EL (cell line): ENCODE measurements at regions not wholly inside any gene's neighbourhood (a gene's known extent, or its start where the extent isn't known, plus 50 kb on each side); places are given as distances from the start of the nearest gene placed in this dataset.

Source experiments
- DNase-seq: peaks from one replicate; pipeline ENCODE4 v3.0.0-alpha.2; 2016

- no peak for DNase-seq
These were observed 78.6 kb downstream of the ARF6 start for GRCh38 chr14:49971156-49972130.

GRCh38 chr14:49972131-49972671, 79.3 kb downstream of the ARF6 start:
- DNase-seq = peak; percentile 88

DNA sequence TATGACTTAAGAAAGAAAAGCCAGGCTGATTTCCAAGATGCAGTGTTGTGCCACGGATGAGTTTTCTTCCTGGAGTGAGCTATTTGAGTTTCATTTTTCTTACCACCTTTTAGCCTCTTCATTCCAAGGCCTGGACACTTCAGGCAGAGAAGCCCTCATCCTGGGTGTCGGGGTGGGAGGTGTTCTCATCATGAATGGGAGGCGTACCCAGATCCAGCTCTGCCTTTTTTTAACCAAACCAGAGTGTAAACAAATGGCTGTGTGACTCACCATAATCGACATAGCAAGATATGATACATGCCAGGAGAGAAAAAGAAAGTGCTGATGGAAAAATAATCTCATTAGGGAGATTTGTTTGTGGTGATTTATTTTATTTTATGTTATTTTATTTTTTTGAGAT, 79.9 kb downstream of the ARF6 start:
- DNase-seq = peak; percentile 95

- DNase-seq = peak; percentile 95
These were observed 82.4 kb downstream of the ARF6 start for GRCh38 chr14:49975276-49975675.

- DNase-seq = peak; percentile 44
These were observed 82.9 kb downstream of the ARF6 start for GRCh38 chr14:49975799-49976198.

DNA sequence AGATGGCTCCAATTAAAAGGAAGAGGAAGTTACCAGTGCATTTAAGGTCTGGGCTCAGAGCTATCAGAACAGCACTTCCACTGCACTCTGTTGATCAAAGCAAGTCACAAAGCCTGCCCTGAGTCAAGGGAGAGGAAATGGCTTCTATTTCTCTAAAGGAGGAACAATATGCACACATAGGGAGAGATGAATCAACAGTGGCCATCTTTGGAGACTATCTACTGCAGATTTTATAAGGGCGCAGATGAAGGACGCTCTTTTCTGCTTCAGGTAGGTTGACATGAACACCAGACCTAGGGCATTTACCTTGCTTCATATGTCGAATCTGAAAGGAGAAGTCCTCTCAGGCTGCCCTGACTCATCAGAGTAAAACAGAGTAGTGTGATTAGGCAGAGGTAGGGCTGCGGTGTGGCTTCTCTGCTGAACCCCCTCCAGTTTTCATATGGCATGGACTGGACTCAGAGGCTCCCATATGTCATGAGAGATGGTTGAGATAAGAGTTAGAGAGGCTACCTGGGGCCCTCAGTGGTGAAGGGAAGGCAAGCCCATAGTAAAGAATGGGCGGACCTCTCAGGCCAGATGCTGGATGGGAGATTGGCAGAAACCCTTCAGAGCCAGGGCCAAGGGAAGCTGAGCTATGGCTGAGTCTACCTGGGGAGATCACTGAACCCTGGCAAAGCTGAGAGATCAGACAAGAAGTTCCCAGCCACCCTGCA, 84.4 kb downstream of the ARF6 start:
- DNase-seq = no peak

DNA sequence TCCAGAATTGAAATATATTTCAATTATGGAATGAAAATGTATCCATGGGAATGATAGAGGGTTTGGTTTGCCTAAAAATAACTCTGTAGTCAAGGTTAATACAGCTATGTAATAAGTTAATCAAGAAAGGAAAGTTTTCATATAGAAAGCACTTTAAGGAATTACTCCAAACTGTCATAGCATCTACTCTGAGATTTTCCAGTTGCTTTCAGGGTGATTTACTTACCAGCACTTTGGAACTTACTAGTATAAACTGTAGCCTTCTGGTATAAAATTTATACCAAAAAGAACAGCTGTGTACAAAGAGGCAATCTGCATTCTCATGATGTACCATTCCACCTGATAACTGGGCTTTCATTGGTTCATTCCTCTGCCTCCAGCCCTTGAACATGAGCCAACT, 87.1 kb downstream of the ARF6 start:
- DNase-seq = no peak

DNA sequence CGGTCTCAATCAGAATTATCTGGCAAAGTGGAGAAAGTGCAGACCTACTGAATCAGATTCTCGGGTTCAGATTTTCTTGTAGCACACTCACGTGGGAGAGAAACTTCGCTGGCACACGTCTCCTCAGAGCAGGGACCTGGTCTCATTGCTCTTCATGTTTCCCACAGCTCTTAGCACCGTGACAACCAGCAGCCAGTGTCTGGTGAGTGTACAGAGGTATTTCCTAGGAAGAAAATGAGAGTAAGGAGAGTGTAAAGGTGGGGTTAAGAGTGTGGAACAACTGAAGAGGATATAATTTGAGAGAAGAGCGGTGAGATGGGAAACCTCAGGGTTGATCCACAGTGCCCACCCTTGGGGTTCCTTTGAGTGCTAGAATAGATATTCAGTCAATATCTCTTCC, 89.2 kb downstream of the ARF6 start:
- DNase-seq = no peak

- peak; percentile 97 for DNase-seq
These were observed 89.6 kb downstream of the ARF6 start for GRCh38 chr14:49982501-49982951.

GRCh38 chr14:49984424-49984823, 91.5 kb downstream of the ARF6 start:
- DNase-seq = no peak

- peak; percentile 44 for DNase-seq
These were observed 93.6 kb downstream of the ARF6 start for GRCh38 chr14:49986343-49987014.

DNA sequence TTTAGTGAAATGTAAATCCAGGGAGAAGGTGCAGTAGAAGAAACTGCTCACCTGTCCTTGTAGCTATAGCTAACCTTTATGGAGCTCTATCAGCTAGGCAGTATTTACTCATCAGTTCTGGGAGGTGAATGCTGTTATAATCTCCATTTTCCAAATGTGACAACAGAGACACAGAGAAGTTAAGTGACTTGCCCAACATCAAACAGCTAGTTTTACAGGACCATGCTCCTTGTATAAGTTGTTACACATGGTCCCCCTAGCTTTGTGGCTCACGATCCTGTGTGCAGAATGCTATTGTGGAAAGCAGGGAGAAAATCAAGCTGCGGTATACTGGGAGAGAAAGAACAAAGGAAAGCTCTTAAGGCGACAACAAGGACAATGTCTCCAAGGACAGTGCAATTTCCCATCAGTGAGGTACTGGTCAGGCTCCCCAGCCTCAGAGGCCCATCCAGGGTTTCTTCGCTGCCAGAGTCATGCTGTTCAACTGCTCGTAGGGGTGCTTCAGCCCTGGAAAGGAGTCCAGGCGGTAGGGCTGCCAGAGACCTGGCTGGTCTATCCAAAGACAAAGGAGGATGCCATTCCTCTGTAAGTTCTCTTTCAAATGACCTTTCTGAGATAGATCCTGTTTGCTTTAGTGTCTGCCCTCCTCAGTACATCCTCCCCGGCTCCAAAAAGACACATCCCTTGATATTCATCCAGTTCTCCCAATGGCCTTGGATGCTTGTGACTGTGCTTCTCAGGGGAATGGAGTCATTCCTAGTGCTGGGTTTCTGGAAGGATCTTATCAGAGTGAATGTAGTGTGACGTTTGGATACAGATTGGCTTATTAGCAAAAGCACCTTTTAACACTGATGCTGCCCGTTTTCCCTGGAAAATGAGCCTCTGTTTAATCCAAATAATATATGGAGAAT, 95.5 kb downstream of the ARF6 start:
- DNase-seq = no peak

GRCh38 chr14:49989966-49990365, 97.1 kb downstream of the ARF6 start:
- DNase-seq = no peak

DNA sequence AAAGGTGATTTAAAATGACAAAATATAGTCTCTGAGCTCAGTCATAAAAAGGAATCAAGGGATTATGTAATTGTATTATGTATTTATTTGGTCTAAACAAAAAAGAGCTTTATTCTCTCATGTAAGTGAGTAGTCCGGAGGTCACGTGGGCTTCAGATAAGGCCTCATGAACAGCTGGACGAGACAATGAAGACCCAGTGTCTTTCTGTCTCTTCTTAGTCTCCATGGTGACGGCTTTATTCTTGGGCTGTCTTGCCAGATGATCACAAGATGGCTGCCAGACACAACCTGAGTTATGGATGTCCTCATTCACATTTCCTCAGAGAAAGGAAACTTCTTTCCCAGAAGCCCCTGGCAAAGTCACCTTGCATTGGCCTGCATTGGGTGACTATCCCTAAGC, 98.6 kb downstream of the ARF6 start:
- DNase-seq = no peak

GRCh38 chr14:49992036-49992435, 99.2 kb downstream of the ARF6 start:
- DNase-seq = no peak

- DNase-seq = no peak
These were observed 99.6 kb downstream of the ARF6 start for GRCh38 chr14:49992448-49992847.

GRCh38 chr14:49992901-49993339, 100.0 kb downstream of the ARF6 start:
- peak; percentile 89 for DNase-seq

- no peak for DNase-seq
These were observed 100.7 kb downstream of the ARF6 start for GRCh38 chr14:49993565-49993964.

DNA sequence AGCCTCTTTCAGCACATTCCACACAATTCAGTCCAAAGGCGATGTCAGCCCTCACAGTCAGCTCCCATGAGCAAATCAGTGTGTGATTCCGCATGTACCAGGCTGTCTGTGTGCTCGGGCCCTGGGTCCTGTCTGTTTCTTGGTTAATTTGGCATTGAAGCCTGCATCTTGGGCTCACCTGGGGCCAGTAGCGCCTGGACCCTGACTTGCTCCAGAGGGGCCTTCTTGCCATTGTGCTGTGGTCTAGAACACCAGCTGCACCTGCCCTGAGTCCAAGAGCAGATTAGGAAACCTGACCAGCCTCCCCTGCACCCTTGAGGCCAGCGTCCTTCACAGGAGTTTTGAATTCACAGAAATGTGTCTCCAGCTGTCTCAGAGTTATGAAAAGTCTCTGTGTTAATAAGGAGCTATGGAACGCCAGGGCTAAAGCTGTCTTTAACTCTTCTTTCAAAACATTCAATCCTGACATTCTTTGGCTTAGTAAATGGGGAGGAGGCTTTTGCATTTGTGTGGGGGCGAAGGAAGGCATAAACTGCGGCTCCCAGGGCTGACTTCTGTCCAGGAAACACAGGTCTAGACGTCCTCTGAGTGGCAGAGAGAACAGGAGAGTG, 102.2 kb downstream of the ARF6 start:
- DNase-seq = no peak

- DNase-seq = no peak
These were observed 105.1 kb downstream of the ARF6 start for GRCh38 chr14:49997991-49998390.

GRCh38 chr14:49999146-49999761, 106.4 kb downstream of the ARF6 start:
- peak; percentile 92 for DNase-seq
